ENCODE measurements at regions not wholly inside any gene's neighbourhood (a gene's known extent, or its start where the extent isn't known, plus 50 kb on each side); places are given as distances from the start of the nearest gene placed in this dataset.

GRCh38 chr7:49020145-49020544 is 95.8 kb downstream of the CDC14C start:
- Histone ChIP-seq H3K36me3 (ENCODE audit: control insufficient read depth in 4 of 4, insufficient read depth in 3 of 4, low read depth in 1 of 4, low read length in 3 of 4) (no peaks in the 10 kb centered on the region), H3K4me1 (ENCODE audit: control insufficient read depth in 4 of 4, insufficient read depth in 4 of 4, low read length in 3 of 4) (no peaks in the 10 kb centered on the region), H3K9ac (ENCODE audit: low read depth in 1 of 2, low read length in 2 of 2) (no peak overlapping the region), H3K27me3 (ENCODE audit: control insufficient read depth in 4 of 4, insufficient read depth in 4 of 4, low read length in 3 of 4) (no peaks in the 10 kb centered on the region), H3K9me3 (ENCODE audit: control insufficient read depth in 4 of 4, low read length in 3 of 4) (no peaks in the 10 kb centered on the region), H3K27ac (ENCODE audit: low read depth in 1 of 2, low read length in 2 of 2) (no peak overlapping the region), H3K4me3 (ENCODE audit: low read depth in 1 of 3, low read length in 3 of 3) (no peak overlapping the region)
- no peak for DNase-seq (ENCODE audit: low spot score)
- whole genome bisulfite sequencing, result 64% methylated on average over 4 of the region's 4 CpGs
- TF ChIP-seq GABPA (IDR thresholded peaks at IDR 0.05 in 1 of 2, conservative IDR thresholded peaks at IDR 0.05 in 1 of 2) (no peak), FOXA2 (IDR thresholded peaks at IDR 0.05) (no peak), EGR1 (IDR thresholded peaks at IDR 0.05; ENCODE audit: low read depth in 2 of 2) (no peak), JUND (IDR thresholded peaks at IDR 0.05) (no peak), HNF4G (IDR thresholded peaks at IDR 0.05) (no peak), TAF1 (conservative IDR thresholded peaks at IDR 0.05) (no peak), NR2F2 (IDR thresholded peaks at IDR 0.05) (no peak), MAX (IDR thresholded peaks at IDR 0.05) (no peak), HNF4A (conservative IDR thresholded peaks at IDR 0.05) (no peak), FOXA1 (IDR thresholded peaks at IDR 0.05) (no peak), RAD21 (IDR thresholded peaks at IDR 0.05) (no peak), RXRA (IDR thresholded peaks at IDR 0.05) (no peak), SP1 (IDR thresholded peaks at IDR 0.05) (no peak)
- TF ChIP-seq, protein P1, sequence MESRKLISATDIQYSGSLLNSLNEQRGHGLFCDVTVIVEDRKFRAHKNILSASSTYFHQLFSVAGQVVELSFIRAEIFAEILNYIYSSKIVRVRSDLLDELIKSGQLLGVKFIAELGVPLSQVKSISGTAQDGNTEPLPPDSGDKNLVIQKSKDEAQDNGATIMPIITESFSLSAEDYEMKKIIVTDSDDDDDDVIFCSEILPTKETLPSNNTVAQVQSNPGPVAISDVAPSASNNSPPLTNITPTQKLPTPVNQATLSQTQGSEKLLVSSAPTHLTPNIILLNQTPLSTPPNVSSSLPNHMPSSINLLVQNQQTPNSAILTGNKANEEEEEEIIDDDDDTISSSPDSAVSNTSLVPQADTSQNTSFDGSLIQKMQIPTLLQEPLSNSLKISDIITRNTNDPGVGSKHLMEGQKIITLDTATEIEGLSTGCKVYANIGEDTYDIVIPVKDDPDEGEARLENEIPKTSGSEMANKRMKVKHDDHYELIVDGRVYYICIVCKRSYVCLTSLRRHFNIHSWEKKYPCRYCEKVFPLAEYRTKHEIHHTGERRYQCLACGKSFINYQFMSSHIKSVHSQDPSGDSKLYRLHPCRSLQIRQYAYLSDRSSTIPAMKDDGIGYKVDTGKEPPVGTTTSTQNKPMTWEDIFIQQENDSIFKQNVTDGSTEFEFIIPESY (IDR thresholded peaks at IDR 0.05), result no peak
- TF ChIP-seq, protein P2, sequence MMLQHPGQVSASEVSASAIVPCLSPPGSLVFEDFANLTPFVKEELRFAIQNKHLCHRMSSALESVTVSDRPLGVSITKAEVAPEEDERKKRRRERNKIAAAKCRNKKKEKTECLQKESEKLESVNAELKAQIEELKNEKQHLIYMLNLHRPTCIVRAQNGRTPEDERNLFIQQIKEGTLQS (IDR thresholded peaks at IDR 0.05), result no peak
- TF ChIP-seq, protein P3, sequence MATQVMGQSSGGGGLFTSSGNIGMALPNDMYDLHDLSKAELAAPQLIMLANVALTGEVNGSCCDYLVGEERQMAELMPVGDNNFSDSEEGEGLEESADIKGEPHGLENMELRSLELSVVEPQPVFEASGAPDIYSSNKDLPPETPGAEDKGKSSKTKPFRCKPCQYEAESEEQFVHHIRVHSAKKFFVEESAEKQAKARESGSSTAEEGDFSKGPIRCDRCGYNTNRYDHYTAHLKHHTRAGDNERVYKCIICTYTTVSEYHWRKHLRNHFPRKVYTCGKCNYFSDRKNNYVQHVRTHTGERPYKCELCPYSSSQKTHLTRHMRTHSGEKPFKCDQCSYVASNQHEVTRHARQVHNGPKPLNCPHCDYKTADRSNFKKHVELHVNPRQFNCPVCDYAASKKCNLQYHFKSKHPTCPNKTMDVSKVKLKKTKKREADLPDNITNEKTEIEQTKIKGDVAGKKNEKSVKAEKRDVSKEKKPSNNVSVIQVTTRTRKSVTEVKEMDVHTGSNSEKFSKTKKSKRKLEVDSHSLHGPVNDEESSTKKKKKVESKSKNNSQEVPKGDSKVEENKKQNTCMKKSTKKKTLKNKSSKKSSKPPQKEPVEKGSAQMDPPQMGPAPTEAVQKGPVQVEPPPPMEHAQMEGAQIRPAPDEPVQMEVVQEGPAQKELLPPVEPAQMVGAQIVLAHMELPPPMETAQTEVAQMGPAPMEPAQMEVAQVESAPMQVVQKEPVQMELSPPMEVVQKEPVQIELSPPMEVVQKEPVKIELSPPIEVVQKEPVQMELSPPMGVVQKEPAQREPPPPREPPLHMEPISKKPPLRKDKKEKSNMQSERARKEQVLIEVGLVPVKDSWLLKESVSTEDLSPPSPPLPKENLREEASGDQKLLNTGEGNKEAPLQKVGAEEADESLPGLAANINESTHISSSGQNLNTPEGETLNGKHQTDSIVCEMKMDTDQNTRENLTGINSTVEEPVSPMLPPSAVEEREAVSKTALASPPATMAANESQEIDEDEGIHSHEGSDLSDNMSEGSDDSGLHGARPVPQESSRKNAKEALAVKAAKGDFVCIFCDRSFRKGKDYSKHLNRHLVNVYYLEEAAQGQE (IDR thresholded peaks at IDR 0.05), result no peak
- TF ChIP-seq, protein P4, sequence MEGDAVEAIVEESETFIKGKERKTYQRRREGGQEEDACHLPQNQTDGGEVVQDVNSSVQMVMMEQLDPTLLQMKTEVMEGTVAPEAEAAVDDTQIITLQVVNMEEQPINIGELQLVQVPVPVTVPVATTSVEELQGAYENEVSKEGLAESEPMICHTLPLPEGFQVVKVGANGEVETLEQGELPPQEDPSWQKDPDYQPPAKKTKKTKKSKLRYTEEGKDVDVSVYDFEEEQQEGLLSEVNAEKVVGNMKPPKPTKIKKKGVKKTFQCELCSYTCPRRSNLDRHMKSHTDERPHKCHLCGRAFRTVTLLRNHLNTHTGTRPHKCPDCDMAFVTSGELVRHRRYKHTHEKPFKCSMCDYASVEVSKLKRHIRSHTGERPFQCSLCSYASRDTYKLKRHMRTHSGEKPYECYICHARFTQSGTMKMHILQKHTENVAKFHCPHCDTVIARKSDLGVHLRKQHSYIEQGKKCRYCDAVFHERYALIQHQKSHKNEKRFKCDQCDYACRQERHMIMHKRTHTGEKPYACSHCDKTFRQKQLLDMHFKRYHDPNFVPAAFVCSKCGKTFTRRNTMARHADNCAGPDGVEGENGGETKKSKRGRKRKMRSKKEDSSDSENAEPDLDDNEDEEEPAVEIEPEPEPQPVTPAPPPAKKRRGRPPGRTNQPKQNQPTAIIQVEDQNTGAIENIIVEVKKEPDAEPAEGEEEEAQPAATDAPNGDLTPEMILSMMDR (IDR thresholded peaks at IDR 0.05; ENCODE audit: low read depth, low read length, missing input control), result no peak

DNA sequence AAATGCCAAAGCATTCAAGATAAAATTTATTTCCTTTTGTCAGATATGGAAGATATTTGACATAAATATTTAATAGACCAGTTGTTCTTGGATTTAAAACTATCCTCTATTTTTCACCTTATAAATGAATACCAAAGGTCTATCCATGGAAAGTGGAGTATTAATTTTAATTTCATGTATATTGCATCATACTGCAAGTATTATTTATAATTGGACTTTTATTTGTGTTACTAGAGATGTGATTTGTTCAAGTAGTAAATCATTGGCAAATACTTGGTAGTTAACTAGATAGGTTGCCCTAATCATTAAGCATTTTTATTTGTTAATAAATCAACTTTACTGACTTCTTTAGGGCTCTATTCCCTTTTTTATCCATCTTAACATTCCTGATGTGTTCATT is 98.1 kb downstream of the CDC14C start:
- Histone ChIP-seq H3K4me1 (ENCODE audit: control insufficient read depth in 4 of 4, insufficient read depth in 4 of 4, low read length in 3 of 4) (no peaks in the 10 kb centered on the region), H3K27me3 (ENCODE audit: control insufficient read depth in 4 of 4, insufficient read depth in 4 of 4, low read length in 3 of 4) (no peaks in the 10 kb centered on the region), H3K9me3 (ENCODE audit: control insufficient read depth in 4 of 4, low read length in 3 of 4) (no peaks in the 10 kb centered on the region), H3K4me3 (ENCODE audit: low read depth in 1 of 3, low read length in 3 of 3) (no peak overlapping the region), H3K27ac (ENCODE audit: low read depth in 1 of 2, low read length in 2 of 2) (no peak overlapping the region), H3K9ac (ENCODE audit: low read depth in 1 of 2, low read length in 2 of 2) (no peak overlapping the region), H3K36me3 (ENCODE audit: control insufficient read depth in 4 of 4, insufficient read depth in 3 of 4, low read depth in 1 of 4, low read length in 3 of 4) (no peaks in the 10 kb centered on the region)
- no peak for DNase-seq (ENCODE audit: low spot score)
- TF ChIP-seq, protein P4 (IDR thresholded peaks at IDR 0.05; ENCODE audit: low read depth, low read length, missing input control), result no peak
- TF ChIP-seq RXRA (IDR thresholded peaks at IDR 0.05), result no peak
- no peak for TF ChIP-seq FOXA2 (IDR thresholded peaks at IDR 0.05)
- TF ChIP-seq TAF1 (conservative IDR thresholded peaks at IDR 0.05), result no peak
- TF ChIP-seq NR2F2 (IDR thresholded peaks at IDR 0.05), result no peak
- no peak for TF ChIP-seq SP1 (IDR thresholded peaks at IDR 0.05)
- TF ChIP-seq HNF4A (conservative IDR thresholded peaks at IDR 0.05), result no peak
- TF ChIP-seq, protein P2 (IDR thresholded peaks at IDR 0.05), result no peak
- TF ChIP-seq HNF4G (IDR thresholded peaks at IDR 0.05), result no peak
- TF ChIP-seq EGR1 (IDR thresholded peaks at IDR 0.05; ENCODE audit: low read depth in 2 of 2), result no peak
- no peak for TF ChIP-seq FOXA1 (IDR thresholded peaks at IDR 0.05)
- TF ChIP-seq RAD21 (IDR thresholded peaks at IDR 0.05), result no peak
- TF ChIP-seq, protein P3 (IDR thresholded peaks at IDR 0.05), result no peak
- TF ChIP-seq JUND (IDR thresholded peaks at IDR 0.05), result no peak

Measured in liver (tissue), 8 donors.